Transverse colon (tissue), 4 donors: ENCODE measurements at regions not wholly inside any gene's neighbourhood (a gene's known extent, or its start where the extent isn't known, plus 50 kb on each side); places are given as distances from the start of the nearest gene placed in this dataset.
A peak's percentile ranks its signal among the peaks of the same experiment; 100 is the strongest.

Source experiments
- DNase-seq: peaks from one replicate; pipeline ENCODE4 v3.0.0-alpha.2; 2019
- H3K27ac ChIP-seq, 4 donors: fragments of 200-600 bp; sonication (generic); 2 replicates each; pipeline ENCODE4 v1.5.1; 2016 to 2018; ENCODE audit warnings: inconsistent platforms in 4 of 4
- H3K27me3 ChIP-seq: fragments of 200-600 bp; sonication (generic); 2 replicates; pipeline ENCODE4 v1.5.1; 2017; ENCODE audit warnings: inconsistent platforms
- H3K36me3 ChIP-seq, 4 donors: fragments of 200-600 bp; sonication (generic); 2 replicates each; pipeline ENCODE4 v1.5.1; 2017 to 2019; ENCODE audit warnings: inconsistent platforms in 4 of 4
- H3K4me1 ChIP-seq, 4 donors: fragments of 200-600 bp; sonication (generic); 2 replicates each; pipeline ENCODE4 v1.5.1; 2017 to 2020; ENCODE audit warnings: inconsistent platforms in 4 of 4
- H3K4me3 ChIP-seq, 4 donors: fragments of 200-600 bp; sonication (generic); 1 replicate in 1 of 4; 2 replicates in 3 of 4; pipeline versions ENCODE4 v1.5.1 to v1.6.1; 2017 to 2019; ENCODE audit warnings: inconsistent platforms in 4 of 4
- H3K9me3 ChIP-seq, 2 donors: fragments of 200-600 bp; sonication (generic); 2 replicates each; pipeline ENCODE4 v1.5.1; 2017 to 2019; ENCODE audit warnings: inconsistent platforms in 2 of 2
- CTCF ChIP-seq, 5 experiments: fragments of 200-600 bp in 3 of 5; fragments of 450-650 bp in 2 of 5; sonication (generic) in 3 of 5; IDR thresholded peaks; 1 replicate in 2 of 5; 2 replicates in 3 of 5; pipeline ENCODE4 v1.5.1; 2016 to 2017; ENCODE audit warnings: antibody characterized with exemption in 5 of 5, inconsistent platforms in 3 of 5, mild to moderate bottlenecking in 2 of 5, moderate library complexity in 1 of 5
- EP300 ChIP-seq: sonication (generic); formaldehyde crosslinking; IDR thresholded peaks from one replicate; pipeline ENCODE4 v1.6.1; 2017; ENCODE audit warnings: antibody characterized with exemption, low read depth
- POLR2A ChIP-seq: fragments of 450-650 bp; IDR thresholded peaks from one replicate; pipeline ENCODE4 v1.6.1; 2016; ENCODE audit warnings: antibody characterized with exemption, mild to moderate bottlenecking, moderate library complexity
- POLR2AphosphoS5 ChIP-seq, 3 donors: sonication (generic); formaldehyde crosslinking; IDR thresholded peaks; one replicate each; pipeline ENCODE4 v1.6.1; 2016; ENCODE audit warnings: antibody characterized with exemption in 3 of 3
- WGBS, 2 donors: methylation state at CpG; one replicate each; pipeline ENCODE4 v1.1.5; 2018; ENCODE audit warnings: low coverage in 1 of 2; 5-methylcytosine and 5-hydroxymethylcytosine counted together
- in situ Hi-C, 4 donors: fragments of 200-750 bp; cut with MboI; loops; one replicate each; pipeline versions ENCODE4 v1.15.0 to v1.15.1; 2017; ENCODE audit warnings: low sequenced_read_pairs in 3 of 4, low pct_ligation_motif_present in 1 of 4, low pct_unique_long_range_greater_than_20kb in 1 of 4
- intact Hi-C: fragments of 100-400 bp; cut with DNase I; formaldehyde crosslinking; loops from one replicate; pipeline ENCODE4 v1.15.1; 2023; ENCODE audit warnings: low total_unique reads

GRCh38 chr4:181301735-181302710 is 941.2 kb upstream of the TENM3 start:
- no peak overlapping the region for H3K27ac ChIP-seq
- TF ChIP-seq EP300 (no peak), CTCF (IDR thresholded peaks at IDR 0.05) (peak; percentile 33 to 57 (median 50))
- no peaks in the 10 kb centered on the region for H3K9me3 ChIP-seq
- intact Hi-C loops (no loop called here), in situ Hi-C loops (loop anchor here in 1 of 4 donors (25.0 kb wide), 1 partner anchor 210 kb away; no protein-coding TSS in a partner anchor)
- H3K27me3 ChIP-seq = no peaks in the 10 kb centered on the region
- DNase-seq = peak; percentile 57
- no peaks in the 10 kb centered on the region for H3K36me3 ChIP-seq
- H3K4me1 ChIP-seq = no peaks in the 10 kb centered on the region
- no peak overlapping the region for H3K4me3 ChIP-seq
- 48 to 59% methylated on average over 6 to 9 of the region's 9 CpGs for WGBS, 2 donors

- Histone ChIP-seq H3K9me3 (no peaks in the 10 kb centered on the region), H3K27me3 (no peaks in the 10 kb centered on the region), H3K36me3 (no peaks in the 10 kb centered on the region), H3K4me3 (no peak overlapping the region), H3K4me1 (no peaks in the 10 kb centered on the region), H3K27ac (no peak overlapping the region)
- WGBS, 2 donors = 42 to 44% methylated on average over 2 of the region's 2 CpGs
- no peak for DNase-seq
- in situ Hi-C loops = loop anchor here in 1 of 4 donors (25.0 kb wide), 1 partner anchor 204 kb away; no protein-coding TSS in a partner anchor
- no peak for TF ChIP-seq POLR2AphosphoS5 (IDR thresholded peaks at IDR 0.05)
- intact Hi-C loops = no loop called here
These were observed 935.4 kb upstream of the TENM3 start for GRCh38 chr4:181307824-181308223.

- 43 to 50% methylated on average over 7 of the region's 7 CpGs for WGBS, 2 donors
These were observed 934.5 kb upstream of the TENM3 start for GRCh38 chr4:181308476-181309312.

GRCh38 chr4:181312066-181312465 is 931.1 kb upstream of the TENM3 start:
- 57 to 77% methylated on average over 4 of the region's 4 CpGs for WGBS, 2 donors
- H3K36me3 ChIP-seq = no peaks in the 10 kb centered on the region

More at GRCh38 chr4:181308476-181309312, 934.5 kb upstream of the TENM3 start:
- H3K4me1 ChIP-seq = no peaks in the 10 kb centered on the region
- in situ Hi-C loops = loop anchor here in 1 of 4 donors (25.0 kb wide), 1 partner anchor 204 kb away; no protein-coding TSS in a partner anchor
- no peak overlapping the region for H3K27ac ChIP-seq
- H3K9me3 ChIP-seq = no peaks in the 10 kb centered on the region
- intact Hi-C loops = no loop called here
- H3K27me3 ChIP-seq = no peaks in the 10 kb centered on the region
- H3K36me3 ChIP-seq = no peaks in the 10 kb centered on the region
- DNase-seq = no peak
- no peak overlapping the region for H3K4me3 ChIP-seq
- TF ChIP-seq CTCF (IDR thresholded peaks at IDR 0.05) = no peak
- TF ChIP-seq POLR2A = no peak
- TF ChIP-seq POLR2AphosphoS5 (IDR thresholded peaks at IDR 0.05) = no peak
- TF ChIP-seq EP300 = no peak

More at GRCh38 chr4:181312066-181312465, 931.1 kb upstream of the TENM3 start:
- no peak overlapping the region for H3K4me3 ChIP-seq
- intact Hi-C loops = no loop called here
- no peak for DNase-seq
- TF ChIP-seq POLR2AphosphoS5 (IDR thresholded peaks at IDR 0.05) (no peak), CTCF (IDR thresholded peaks at IDR 0.05) (no peak), POLR2A (no peak), EP300 (no peak)
- H3K27me3 ChIP-seq = no peaks in the 10 kb centered on the region
- in situ Hi-C loops = loop anchor here in 1 of 4 donors (25.0 kb wide), 1 partner anchor 200 kb away; no protein-coding TSS in a partner anchor
- H3K4me1 ChIP-seq = no peaks in the 10 kb centered on the region
- no peak overlapping the region for H3K27ac ChIP-seq
- no peaks in the 10 kb centered on the region for H3K9me3 ChIP-seq
